GM12864 (cell line): ENCODE measurements at regions not wholly inside any gene's neighbourhood (a gene's known extent, or its start where the extent isn't known, plus 50 kb on each side); places are given as distances from the start of the nearest gene placed in this dataset.

Experiments
- DNase-seq: peaks from one replicate; pipeline ENCODE4 v3.0.0-alpha.2; 2011; ENCODE audit warnings: low read depth
- H3K4me3 ChIP-seq: 2 replicates; pipeline ENCODE4 v1.5.1; 2011; ENCODE audit warnings: mild to moderate bottlenecking, low read depth, low read length, control low read depth
- CTCF ChIP-seq: IDR thresholded peaks from 2 replicates; pipeline ENCODE4 v1.5.1; 2011; ENCODE audit warnings: low read depth, mild to moderate bottlenecking, moderate library complexity, low read length, control low read depth, inconsistent platforms; ENCODE audit errors: missing control alignments

GRCh38 chr2:217223222-217223930, 363.5 kb upstream of the TNP1 start:
- TF ChIP-seq CTCF, result no peak
- DNase-seq, result peak; percentile 82
- H3K4me3 ChIP-seq, result no peak overlapping the region

DNA sequence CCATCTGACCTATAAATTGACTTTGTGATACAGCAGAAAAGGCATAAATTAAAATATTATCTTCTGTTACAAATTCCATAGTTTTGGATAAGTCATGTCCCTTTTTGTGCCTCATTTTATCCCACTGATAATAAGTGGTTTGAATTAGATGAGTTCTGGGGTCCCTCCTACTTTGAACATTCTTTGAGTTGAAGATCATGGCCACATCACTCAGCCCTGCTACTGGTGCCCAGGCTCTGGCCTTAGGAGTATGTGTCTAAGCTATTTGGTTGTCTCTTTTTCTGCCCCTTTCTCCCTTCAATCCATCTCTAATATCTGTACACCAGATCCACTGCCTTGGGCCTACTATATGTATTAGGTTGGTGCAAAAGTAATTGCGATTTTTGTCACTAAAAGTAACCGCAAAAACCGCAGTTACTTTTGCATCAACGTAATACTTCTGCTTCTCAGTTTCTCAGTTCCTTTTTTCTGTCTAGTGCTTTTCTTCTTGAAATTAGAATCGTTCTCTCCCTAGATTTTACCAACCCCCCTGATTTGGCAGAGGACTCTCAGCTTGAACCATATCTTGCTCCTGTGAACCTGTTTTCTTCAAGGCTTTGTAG, 362.5 kb upstream of the TNP1 start:
- DNase-seq, result peak; percentile 86
- TF ChIP-seq CTCF, result no peak
- H3K4me3 ChIP-seq, result no peak overlapping the region

- no peak overlapping the region for H3K4me3 ChIP-seq
- DNase-seq, result no peak
- TF ChIP-seq CTCF, result no peak
These were observed 360.6 kb upstream of the TNP1 start for GRCh38 chr2:217220228-217221013.

- no peak for DNase-seq
- TF ChIP-seq CTCF, result no peak
- H3K4me3 ChIP-seq, result no peak overlapping the region
These were observed 359.3 kb upstream of the TNP1 start for GRCh38 chr2:217219164-217219520.

DNA sequence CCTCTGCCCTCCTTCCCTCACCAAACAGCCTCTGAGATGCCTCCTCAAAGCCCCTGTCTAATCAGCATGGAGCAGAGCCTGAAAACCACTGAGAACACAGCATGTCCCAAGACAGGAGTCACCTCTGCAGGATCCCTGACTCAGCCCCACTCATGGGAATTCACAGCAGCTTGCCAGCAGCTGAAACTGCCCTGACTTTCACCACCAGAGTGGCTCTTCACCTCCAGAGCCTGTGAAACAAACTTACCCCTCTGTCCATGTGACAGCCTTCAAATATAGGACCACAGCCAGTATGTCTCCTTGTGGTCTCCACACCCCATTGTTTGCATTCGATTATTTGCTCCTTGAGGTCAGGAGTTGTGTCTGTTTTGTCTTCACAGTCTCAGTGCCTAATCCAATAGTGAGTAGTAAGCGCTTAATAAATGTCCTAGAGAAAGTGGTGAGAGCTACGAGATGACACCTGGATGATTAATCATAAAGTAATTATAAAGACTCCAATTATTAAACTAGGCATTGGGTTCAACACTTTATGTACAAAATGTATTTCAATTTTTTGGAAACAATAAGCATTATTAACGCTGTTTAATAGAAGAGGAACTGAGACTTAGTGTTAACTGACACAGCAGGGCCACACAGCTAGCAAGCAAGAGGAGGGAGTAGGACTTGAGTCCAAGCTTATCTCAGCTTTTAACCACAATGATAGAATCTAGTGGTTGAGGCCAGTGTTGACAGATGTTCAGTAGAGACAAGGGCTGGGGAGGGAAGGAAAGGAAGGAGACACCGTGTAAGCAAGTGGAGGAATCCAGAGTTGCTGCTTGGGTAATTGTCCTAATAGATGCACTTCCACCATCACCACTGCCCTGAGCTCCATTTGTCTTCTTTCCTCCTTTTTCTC, 358.7 kb upstream of the TNP1 start:
- no peak overlapping the region for H3K4me3 ChIP-seq
- peak; percentile 70 for DNase-seq
- no peak for TF ChIP-seq CTCF

DNA sequence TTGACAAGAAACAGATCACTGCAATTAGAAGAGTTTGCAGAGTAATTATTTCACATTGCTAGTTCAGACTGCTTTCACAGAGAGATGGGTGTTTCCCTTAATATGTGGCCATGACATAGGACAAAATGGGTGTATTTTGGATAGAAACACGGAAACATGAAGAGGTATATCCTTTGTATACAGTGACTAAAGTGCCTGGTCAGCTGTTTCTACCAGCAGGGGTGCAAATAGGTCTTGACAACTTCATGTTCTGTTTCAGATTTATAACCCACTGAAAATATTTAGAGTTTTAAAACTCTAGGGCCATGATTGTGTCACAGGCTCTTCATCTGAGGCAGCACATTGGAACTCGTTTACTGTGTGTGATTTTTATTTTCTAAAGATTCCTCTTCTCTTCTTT, 357.1 kb upstream of the TNP1 start:
- no peak for DNase-seq
- H3K4me3 ChIP-seq, result no peak overlapping the region
- TF ChIP-seq CTCF, result no peak
